ENCODE measurements at regions not wholly inside any gene's neighbourhood (a gene's known extent, or its start where the extent isn't known, plus 50 kb on each side); places are given as distances from the start of the nearest gene placed in this dataset.

DNA sequence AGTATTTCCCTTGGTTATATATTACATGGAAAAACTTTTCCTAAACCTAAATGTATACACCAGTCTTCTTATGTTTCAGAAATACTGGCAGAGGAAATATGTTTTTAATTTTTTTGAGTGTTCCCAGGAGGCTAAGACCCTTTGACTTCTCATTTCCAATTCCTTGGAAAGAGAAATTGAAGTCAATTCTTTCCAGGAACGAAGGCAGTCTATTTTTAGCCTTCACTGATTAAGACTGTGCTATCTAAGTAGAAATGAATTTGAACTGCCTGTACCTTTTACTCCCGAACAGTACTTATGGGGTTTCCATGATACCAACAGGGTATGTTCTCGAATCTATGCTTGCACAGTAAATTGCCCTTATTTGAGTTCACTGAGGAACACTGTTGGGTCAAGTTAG is 340.3 kb upstream of the CD180 start:
- DNase-seq (ENCODE audit: low read depth in 4 of 4, low spot score in 1 of 4), result no peak

DNA sequence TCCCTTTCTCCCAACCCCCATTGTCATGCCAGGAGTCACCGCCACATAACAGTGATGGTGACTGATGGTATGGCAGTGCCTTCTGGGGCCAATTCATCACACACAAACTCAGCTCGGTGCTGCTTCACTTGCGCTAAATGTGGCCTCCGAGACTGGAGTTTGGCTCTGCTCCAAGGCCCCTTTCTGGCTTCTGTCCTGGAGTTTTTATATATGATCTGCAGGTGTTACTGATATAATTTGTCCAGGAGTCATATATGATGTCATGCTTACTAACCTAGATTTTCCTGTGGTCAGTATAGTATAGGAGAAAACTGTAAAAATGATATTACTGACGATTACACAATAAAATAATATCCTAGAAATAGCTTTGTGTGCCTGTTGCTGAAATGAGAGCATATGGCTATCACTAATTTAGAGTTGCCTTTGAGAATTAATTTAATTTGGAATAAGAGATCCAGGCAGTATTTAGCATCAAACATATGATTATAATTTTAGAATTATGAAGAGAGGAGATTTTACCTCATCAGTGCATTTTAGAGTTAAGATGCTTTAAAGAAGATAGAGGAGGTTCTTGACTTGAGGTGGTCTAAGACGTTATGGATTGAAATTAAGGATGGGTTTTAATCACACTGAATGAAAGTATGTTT is 334.1 kb upstream of the CD180 start:
- DNase-seq (ENCODE audit: low read depth in 4 of 4, low spot score in 1 of 4), result no peak

DNA sequence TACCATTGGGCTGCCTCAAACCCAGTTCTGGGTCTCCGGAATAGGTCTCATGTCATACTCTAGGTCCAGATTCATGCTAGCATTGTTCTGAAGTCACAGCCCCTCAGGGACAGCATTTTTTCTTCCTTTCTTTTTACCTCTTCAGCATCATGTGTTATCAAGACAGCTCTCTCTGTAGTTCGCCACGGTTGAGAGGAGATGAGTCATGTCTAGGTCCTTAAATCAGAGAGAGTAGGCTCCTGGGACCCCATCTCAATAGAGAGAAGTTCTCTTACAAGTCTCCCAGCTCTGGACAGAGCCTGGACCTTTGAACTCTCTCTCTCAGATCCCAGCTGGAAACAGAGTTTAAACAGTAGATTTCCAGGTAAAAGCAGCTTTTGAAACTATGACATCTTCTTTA is 332.4 kb upstream of the CD180 start:
- DNase-seq (ENCODE audit: low read depth in 4 of 4, low spot score in 1 of 4), result no peak

DNA sequence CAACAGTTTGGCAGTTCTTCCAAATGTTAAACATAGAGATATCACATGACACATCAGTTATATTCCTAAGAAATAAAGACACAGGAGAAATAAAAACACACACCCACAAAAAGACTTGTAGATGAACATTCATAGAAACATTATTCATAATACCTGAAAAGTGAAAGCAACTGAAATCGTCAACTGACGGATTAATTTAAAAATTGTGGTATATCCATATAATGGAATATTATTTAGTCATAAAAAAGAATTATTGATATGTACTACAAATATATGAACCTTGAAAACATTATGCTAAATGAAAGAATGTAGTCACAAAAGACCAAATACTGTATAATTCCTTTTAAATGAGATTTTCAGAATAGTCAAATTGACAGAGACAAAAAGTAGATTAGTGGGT is 330.2 kb upstream of the CD180 start:
- DNase-seq (ENCODE audit: low read depth in 4 of 4, low spot score in 1 of 4), result no peak

DNA sequence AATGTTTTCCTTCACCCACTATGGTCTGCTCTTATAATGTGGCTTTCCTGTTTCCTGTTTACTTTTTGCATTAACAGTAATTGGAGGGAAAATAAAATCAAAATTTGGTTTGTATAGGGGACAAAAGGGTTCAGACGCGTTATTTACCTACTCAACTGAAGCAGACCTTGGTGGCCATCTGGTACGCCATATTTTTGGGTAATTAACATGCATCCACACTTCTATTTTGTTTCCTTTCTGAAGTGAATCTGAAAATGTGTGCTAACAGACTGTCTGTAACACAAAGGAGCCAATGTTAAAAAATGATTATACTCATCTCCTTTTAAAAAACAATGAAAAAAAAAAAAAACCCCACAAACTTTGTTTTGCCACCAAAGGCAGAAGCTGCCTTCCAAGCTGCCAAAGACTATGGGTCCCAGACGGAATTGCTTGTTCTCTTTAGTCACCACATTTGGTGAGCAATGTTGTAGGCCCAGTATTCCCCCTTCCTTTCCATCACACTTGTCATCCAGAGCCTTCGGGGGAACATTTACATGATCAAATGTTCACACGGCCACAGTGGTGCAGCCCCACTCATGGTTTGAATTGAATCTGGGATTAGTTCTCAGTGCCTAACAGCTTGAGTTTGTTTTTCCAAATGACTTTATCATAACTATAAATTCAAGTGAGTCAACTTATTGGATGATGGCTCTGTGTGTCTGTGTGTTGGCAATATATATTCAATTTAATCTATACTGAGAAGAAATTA is 323.7 kb upstream of the CD180 start:
- DNase-seq (ENCODE audit: low read depth in 4 of 4, low spot score in 1 of 4), result no peak

DNA sequence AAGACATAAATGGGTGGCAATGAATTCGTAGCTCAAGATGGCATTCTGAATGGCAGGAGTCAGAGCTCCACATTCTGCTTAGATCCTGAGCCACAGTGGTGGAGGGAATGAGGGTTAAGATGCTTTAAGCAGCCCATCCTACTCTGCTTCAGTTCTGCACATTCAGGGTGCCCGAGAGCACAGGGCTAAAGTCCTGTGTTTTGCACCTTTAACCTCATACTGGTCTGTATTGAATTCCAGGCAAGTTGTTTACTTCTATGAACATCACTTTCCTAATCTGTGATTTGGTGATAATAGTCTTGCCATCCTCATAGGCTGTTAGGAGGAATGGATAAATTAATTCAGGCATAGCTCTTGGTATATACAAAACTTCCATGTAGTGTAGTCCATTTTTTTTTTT is 321.6 kb upstream of the CD180 start:
- no peak for DNase-seq (ENCODE audit: low read depth in 4 of 4, low spot score in 1 of 4)

DNA sequence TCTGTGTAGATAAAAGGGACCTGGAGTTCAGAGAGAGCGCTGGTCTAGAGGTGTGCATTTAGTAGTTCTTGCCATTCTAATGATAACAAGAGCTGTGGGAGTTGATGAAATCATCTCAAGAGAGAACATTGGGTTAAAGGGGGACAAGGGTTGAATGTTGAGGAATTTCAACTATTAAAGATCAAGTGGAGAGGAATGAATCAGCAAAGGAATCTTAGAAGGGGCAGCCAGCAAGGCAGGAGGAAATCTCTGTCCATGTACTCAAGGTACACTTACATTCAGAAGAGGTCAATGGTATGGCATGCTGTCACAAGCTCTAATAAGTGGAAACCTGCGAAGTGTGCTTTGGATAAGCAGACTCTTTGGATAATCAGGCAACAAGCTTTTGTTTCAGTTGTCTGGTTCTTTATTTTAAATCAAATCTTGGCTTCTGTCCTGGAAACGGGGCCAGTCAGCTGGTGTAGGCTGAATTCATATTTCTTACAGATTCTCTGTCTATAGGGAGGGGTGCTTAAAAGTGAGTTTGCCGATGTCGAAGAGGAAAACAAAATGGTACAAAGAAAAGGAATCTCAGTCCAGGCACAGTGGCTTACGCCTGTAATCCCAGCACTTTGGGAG is 320.5 kb upstream of the CD180 start:
- DNase-seq (ENCODE audit: low read depth in 4 of 4, low spot score in 1 of 4), result no peak

DNA sequence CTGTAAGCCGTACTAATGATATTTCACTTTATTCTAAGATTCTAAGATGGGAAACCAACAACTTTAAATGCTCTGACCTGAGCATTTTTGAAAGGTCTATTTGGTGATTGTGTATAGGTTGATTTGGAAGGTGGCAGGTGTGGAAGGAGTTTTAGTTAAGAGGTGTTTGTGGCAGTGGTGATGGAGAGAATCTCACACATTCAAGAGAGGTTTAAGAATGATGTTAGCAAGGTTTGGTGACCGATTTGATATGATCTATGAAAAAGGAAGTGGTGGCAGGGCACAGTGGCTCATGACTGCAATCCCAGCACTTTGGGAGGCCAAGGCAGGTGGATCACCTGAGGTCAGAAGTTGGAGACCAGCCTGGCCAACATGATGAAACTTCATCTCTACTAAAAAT is 319.2 kb upstream of the CD180 start:
- DNase-seq (ENCODE audit: low read depth in 4 of 4, low spot score in 1 of 4), result no peak

DNA sequence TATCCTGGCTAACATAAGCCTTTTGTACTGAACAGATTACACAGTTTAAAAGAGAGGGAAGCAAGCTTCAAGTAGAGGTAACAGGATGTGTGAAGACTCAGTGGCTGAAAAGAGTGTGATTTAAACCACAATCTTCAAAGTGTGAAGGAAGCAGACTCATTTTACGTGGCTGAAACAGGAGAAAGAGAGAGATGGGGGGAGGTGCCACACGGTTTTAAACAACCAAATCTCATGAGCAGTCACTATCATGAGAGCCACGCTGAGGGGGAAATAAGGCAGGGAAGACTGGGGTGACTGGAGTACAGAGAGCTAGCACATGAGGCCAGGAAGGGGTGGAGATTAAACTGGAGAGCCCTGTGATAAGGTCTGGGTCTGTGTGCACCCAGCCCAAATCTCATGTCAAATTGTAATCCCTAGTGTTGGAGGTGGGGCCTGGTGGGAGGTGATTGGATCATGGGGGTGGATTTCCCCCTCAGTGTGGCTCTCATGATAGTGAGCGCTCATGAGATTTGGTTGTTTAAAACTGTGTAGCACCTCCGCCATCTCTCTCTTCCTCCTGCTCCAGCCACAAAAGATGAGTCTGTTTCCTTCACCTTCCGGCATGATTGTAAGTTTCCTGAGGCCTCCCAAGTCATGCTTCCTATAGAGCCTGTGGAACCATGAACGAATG is 318.6 kb upstream of the CD180 start:
- DNase-seq (ENCODE audit: low read depth in 4 of 4, low spot score in 1 of 4), result peak in 1 of 4 experiments; percentile 18

DNA sequence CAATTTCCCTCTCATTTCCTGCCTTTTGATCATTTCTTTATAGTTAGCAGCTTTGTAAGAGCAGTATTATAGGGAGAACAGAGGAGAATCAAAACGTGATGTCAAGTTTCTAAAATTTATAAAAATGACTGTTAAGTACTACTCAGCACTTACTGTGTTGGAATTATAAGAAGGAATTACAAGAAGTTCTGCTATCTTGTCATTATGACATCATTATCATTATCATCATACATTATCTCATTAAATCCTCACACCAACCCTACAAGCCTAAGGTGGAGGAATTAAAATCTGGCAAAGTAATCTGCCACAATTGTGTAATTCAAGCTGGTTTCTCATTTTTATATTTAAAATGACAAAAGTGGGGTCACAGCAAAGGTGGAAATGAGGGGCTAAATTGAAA is 316.2 kb upstream of the CD180 start:
- no peak for DNase-seq (ENCODE audit: low read depth in 4 of 4, low spot score in 1 of 4)

DNA sequence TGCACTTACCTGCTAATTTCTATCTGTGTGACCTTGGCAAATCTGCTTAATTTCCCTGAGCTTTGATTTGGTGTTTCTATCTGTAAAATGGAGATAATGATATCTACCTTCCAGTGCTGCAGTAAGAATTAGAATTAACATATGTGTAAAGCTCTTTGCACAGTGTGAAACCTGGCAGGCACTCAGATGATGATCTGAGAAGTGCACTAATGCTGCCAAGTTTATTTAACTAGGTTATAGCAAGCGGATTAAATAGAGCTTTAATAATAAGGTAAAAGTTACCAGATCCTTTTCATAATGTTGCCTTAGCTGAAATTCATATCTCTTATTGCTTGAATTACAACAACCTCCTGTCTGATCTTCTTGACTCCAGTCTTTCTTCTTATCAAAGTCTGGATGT is 315.3 kb upstream of the CD180 start:
- no peak for DNase-seq (ENCODE audit: low read depth in 4 of 4, low spot score in 1 of 4)

DNA sequence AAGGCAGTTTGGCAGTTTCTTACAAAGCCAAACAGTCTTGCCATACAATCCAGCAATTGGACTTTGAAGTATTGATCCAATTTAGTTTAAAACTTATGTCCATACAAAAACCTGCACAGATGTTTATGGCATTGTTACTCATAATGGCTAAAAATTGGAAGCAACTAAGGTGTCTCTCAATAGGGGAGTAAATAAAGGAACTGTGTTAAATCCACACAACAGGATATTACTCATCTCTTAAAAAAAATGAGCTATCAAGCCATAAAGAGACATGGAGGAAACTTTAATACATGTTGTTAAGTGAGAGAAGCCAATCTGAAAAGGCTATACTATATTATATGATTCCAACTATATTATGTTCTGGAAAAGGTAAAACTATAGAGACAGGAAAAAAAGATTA is 313.6 kb upstream of the CD180 start:
- DNase-seq (ENCODE audit: low read depth in 4 of 4, low spot score in 1 of 4), result no peak

DNA sequence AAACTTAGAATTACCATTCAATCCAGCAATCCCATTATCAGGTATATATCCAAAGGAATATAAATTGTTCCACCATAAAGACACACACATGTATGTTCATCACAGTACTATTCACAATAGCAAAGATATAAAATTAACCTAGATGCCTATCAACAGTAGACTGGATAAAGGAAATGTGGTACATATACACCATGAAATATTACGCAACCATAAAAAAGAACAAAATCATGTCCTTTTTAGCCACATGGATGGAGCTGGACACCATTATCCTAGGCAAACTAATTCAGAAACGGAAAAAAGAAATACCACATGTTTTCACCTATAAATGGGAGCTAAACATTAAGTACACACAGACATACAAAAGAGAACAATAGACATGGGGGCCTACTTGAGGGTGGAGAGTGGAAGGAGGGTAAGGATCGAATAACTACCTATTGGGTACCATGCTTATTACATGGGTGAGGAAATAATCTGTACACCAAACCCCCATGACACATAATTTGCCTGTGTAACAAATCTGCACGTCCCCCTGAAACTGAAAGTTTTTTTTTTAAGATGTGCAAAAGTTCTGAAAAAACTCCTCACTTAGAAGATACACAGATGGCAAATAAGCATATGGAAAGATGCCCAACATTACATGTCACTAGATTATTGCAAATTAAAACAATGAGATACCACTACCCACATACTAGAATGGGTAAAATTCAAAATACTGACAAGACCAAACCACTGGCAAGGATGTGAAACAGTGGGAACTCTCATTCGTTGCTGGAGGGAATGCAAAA is 313.0 kb upstream of the CD180 start:
- DNase-seq (ENCODE audit: low read depth in 4 of 4, low spot score in 1 of 4), result no peak

DNA sequence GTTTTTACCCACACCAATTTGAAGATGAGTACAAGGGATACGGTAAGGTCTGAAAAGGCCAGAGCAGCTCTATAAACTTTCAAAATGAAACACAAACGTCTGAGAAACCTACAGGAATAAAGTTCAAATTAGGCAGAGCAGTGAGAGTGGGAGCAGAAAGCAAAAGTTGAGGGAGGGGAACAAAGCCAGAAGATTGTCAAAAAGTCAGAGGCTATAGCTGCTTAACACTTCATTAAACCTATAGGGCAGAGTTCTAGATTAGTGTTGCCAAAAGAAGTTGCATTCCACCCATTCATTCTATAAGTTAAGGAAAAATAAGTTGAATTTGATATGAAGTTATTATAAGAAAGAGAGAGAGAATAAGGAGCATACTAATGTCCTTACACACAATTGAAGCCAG is 309.6 kb upstream of the CD180 start:
- no peak for DNase-seq (ENCODE audit: low read depth in 4 of 4, low spot score in 1 of 4)

DNA sequence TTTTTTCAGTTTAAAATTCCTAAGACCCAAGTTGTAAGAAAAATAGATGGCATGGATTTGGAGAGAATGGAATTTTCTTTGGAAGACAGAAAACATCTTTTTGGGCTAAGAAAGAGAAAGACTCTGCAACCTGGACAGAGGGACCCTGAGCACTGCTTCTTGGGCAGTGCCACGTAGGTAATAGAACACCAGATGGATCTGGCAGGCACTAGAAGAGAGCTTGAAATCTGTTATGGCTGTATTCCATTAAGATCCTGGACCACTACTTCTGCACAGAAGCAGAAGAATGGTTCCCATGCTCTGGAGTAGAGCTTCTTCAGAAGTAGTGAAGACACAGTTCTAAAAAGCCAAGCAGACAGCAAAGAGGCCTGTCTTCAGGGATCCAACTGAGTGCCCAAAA is 306.4 kb upstream of the CD180 start:
- DNase-seq (ENCODE audit: low read depth in 4 of 4, low spot score in 1 of 4), result no peak

DNA sequence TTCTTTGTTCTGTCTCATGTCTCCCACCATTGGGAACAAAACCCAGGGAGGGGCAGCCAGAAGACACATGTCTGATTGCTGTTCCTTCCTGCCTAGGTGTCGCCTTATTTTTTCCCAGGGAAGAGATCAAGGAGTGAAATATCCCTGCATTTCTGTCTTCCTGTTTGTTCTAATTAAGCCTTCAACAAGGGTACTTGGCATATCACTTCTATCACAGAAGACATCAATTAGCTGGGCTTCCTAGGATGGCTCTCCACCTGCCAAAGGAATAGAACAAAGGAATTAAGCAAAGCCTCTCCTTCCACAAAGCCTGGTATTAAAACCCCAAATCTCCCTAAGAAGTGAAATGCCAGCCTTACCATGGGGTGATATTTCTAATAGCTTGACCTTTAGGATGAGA is 299.5 kb upstream of the CD180 start:
- DNase-seq (ENCODE audit: low read depth in 4 of 4, low spot score in 1 of 4), result no peak

DNA sequence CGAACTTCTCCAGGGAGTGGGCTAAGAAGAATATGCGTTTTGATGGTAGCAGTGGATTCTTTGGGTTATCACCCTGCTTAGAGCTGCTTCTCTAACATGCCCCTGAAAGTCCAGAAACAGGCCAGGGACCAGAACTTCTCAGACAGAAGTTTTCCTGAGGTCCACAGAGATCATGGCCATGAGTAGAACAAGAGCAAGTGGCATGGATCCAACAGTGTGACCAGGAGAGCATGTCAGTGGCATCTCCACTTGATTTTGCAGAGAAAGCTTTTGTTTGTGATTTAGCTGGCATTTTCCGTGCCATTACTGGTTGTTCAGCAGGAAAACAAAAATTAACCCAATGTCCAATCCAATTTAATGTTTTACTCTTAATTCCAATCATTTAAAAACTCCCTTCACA is 298.5 kb upstream of the CD180 start:
- no peak for DNase-seq (ENCODE audit: low read depth in 4 of 4, low spot score in 1 of 4)

DNA sequence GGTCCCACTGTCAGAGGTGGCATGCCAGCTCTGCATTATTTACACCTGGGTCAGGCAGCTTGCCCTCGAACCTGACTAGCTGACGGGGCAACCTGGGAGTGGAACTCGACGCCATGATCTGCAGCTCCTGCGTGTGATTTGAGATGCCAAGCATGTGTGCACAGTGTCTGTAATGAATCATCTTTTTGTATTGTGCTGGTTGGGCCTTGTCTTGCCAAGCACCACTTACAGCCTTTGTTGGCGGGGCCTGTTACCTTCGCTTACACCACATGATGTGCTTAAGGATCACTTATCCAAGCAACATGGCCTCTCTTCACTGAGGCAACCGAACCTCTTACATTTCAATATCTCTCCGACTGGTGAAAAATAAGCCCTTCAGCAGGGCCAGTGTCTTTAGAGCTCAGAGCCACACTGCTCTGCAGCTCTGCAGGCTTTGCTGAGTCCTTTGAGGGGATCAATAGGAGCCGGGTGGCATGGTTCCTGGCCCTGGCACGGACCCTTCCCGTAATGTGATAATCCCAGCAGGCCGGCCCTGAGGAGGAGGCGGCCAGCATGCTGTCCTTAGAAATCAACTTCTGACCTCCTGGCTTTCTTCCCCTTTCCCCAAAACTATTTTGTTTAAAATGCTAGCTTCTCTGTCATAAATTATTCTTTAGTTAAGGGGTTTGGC is 297.7 kb upstream of the CD180 start:
- no peak for DNase-seq (ENCODE audit: low read depth in 4 of 4, low spot score in 1 of 4)

DNA sequence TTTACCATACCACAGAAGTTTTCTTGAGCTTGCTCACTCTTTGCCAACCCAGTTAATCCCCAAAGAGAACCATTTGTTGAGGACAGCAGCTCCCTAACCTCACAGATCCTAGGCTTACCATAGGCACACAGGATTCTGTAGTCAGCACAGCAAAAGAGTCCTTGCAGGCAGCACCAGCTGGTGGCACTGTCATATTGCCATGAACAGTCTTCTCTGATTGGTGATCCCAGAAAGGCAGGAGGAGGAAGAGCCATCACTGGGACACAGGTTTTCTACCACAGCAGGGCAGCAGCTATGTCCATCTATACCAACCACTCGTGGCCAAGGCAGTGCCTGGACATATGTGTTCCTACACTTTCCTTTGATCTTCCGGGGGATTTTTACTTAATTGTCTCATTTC is 297.1 kb upstream of the CD180 start:
- DNase-seq (ENCODE audit: low read depth in 4 of 4, low spot score in 1 of 4), result no peak

DNA sequence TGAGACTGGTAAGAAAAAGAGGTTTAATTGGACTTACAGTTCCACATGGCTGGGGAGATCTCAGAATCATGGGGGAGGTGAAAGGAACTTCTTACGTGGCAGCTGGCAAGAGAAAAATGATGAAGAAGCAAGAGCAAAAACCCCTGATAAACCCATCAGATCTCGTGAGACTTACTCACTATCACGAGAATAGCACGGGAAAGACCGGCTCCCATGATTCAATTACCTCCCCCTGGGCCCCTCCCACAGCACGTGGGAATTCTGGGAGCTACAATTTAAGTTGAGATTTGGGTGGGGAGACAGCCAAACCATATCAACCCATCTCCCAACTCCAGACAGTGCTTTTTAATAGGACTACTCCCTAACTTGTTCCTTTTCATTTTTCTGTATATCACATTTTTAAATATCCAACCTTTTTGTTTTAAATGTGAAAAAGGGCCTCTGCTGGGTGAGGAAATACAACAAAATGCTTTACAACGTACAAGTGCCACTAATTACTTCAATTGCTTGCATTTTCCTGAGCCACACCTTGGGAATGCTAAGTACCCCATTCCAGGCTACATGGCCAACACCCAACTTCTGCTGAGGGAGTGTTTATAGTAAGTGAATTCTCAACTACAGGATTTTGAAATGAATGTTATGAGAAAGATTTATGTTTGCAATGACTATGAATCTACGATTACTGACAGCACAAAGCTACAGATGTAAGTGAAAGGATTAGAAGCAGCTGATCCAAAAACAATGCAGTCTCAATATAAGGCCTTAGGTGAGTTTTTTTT is 294.1 kb upstream of the CD180 start:
- DNase-seq (ENCODE audit: low read depth in 4 of 4, low spot score in 1 of 4), result no peak
